ENCODE measurements at regions not wholly inside any gene's neighbourhood (a gene's known extent, or its start where the extent isn't known, plus 50 kb on each side); places are given as distances from the start of the nearest gene placed in this dataset.

DNA sequence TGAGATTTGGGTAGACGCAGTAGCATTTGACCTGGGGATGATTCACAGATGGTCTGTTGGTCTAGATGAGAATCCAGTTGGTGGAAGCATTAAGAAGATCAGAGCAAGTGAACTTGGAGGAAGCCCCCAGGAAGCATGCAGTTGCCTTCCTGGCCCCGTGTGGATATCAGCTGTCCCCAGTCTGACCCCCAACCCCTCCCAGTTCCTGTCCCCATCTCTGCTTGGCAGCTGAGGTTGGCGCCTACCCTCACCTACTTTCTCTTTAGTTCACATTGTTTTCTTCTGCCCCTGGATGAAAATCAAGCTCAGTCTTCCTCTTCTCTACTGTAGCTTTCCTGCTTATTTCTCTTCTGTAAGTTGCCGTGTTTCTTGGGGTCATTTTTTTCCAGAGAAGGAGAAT, 227.9 kb downstream of the GATA3 start:
- TF ChIP-seq EZH2 (IDR thresholded peaks at IDR 0.05; ENCODE audit: borderline replicate concordance, low read depth, low read length, severe bottlenecking) = no peak
- no peak for TF ChIP-seq CTCF (IDR thresholded peaks at IDR 0.05; ENCODE audit: extremely low read depth in 1 of 2, insufficient read depth in 1 of 2, low read depth in 1 of 2, low read length in 2 of 2)
- no peak for TF ChIP-seq POLR2AphosphoS5 (IDR thresholded peaks at IDR 0.05; ENCODE audit: insufficient read depth, low read depth, low read length)
- TF ChIP-seq POLR2A (IDR thresholded peaks at IDR 0.05; ENCODE audit: low read depth, low read length) = no peak
- TF ChIP-seq MYC (IDR thresholded peaks at IDR 0.05; ENCODE audit: low read depth, low read length) = no peak
- TF ChIP-seq, protein P1, sequence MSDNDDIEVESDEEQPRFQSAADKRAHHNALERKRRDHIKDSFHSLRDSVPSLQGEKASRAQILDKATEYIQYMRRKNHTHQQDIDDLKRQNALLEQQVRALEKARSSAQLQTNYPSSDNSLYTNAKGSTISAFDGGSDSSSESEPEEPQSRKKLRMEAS (IDR thresholded peaks at IDR 0.05; ENCODE audit: insufficient read depth, insufficient read length) = no peak
- TF ChIP-seq JUN (IDR thresholded peaks at IDR 0.05; ENCODE audit: borderline replicate concordance, insufficient read depth, insufficient read length, low read depth) = no peak
- TF ChIP-seq GATA2 (IDR thresholded peaks at IDR 0.05; ENCODE audit: insufficient read depth, insufficient read length, low read depth, low read length) = no peak

All from endothelial cell of umbilical vein (primary cell).